OCI-LY7 (cell line): ENCODE measurements at regions not wholly inside any gene's neighbourhood (a gene's known extent, or its start where the extent isn't known, plus 50 kb on each side); places are given as distances from the start of the nearest gene placed in this dataset.

Source experiments
- BruUV-seq: library from RNA; stranded (reverse); fragments of 400-500 nt; replicated peaks from 2 replicates; lab custom pipeline; 2021; lab: Mats Ljungman, UMichigan
- CTCF ChIA-PET: fragments of 300-600 bp; sonication (Branson Sonifier 250); formaldehyde crosslinking; loops from one replicate; lab custom pipeline; 2022; ENCODE audit warnings: antibody characterized with exemption; ENCODE audit not compliant: unreplicated experiment; lab: Charles Lee
- POLR2A ChIA-PET: fragments of 300-600 bp; sonication (Branson Sonifier 250); formaldehyde crosslinking; loops from one replicate; lab custom pipeline; 2022; ENCODE audit warnings: antibody characterized with exemption; lab: Charles Lee
- DNase-seq: peaks from one replicate; pipeline ENCODE4 v3.0.0-alpha.2; 2015; ENCODE audit warnings: low spot score
- H2AFZ ChIP-seq: fragments of 200-600 bp; sonication (generic), shearing (Covaris generic); 2 replicates; pipeline ENCODE4 v1.6.1; 2014; ENCODE audit warnings: mild to moderate bottlenecking, antibody characterized with exemption, low read length, moderate library complexity
- H3K27ac ChIP-seq: fragments of 200-600 bp; sonication (generic); 2 replicates; pipeline ENCODE4 v1.5.1; 2014; ENCODE audit warnings: mixed run types, low read depth, mild to moderate bottlenecking, moderate library complexity, low read length, inconsistent platforms; ENCODE audit not compliant: poor library complexity, severe bottlenecking
- H3K36me3 ChIP-seq: fragments of 200-600 bp; sonication (generic); 2 replicates; pipeline ENCODE4 v1.6.1; 2014; ENCODE audit warnings: mild to moderate bottlenecking, antibody characterized with exemption, low read length, moderate library complexity, mixed read lengths; ENCODE audit not compliant: insufficient read depth
- H3K4me1 ChIP-seq: fragments of 200-600 bp; sonication (generic); 2 replicates; pipeline ENCODE4 v1.5.1; 2014; ENCODE audit warnings: mild to moderate bottlenecking, low read length; ENCODE audit not compliant: insufficient read depth, poor library complexity, severe bottlenecking
- H3K4me2 ChIP-seq: fragments of 200-600 bp; sonication (generic); 2 replicates; pipeline ENCODE4 v1.6.1; 2014; ENCODE audit warnings: mild to moderate bottlenecking, low read length
- H3K4me3 ChIP-seq: fragments of 200-600 bp; sonication (generic); 2 replicates; pipeline ENCODE4 v1.5.1; 2014; ENCODE audit warnings: mild to moderate bottlenecking, low read depth, low read length; ENCODE audit not compliant: poor library complexity, severe bottlenecking
- H3K79me2 ChIP-seq: fragments of 200-600 bp; sonication (generic); 2 replicates; pipeline ENCODE4 v1.6.1; 2016; ENCODE audit warnings: low read depth, mild to moderate bottlenecking, low read length, moderate library complexity, mixed read lengths; ENCODE audit not compliant: insufficient read depth
- H3K9me2 ChIP-seq: fragments of 200-600 bp; sonication (generic); 2 replicates; pipeline ENCODE4 v1.6.1; 2016; ENCODE audit warnings: mild to moderate bottlenecking, low read length, mixed read lengths; ENCODE audit not compliant: insufficient read depth
- H3K9me3 ChIP-seq: fragments of 200-600 bp; sonication (generic); 2 replicates; pipeline ENCODE4 v1.6.1; 2014; ENCODE audit warnings: mild to moderate bottlenecking, mixed run types, low read length, mixed read lengths
- H4K20me1 ChIP-seq: fragments of 200-600 bp; sonication (generic); 2 replicates; pipeline ENCODE4 v1.6.1; 2014; ENCODE audit warnings: mild to moderate bottlenecking, antibody characterized with exemption, low read length, moderate library complexity, mixed read lengths; ENCODE audit not compliant: insufficient read depth
- CTCF ChIP-seq: fragments of 200-600 bp; sonication (generic); conservative IDR thresholded peaks from 2 replicates; pipeline ENCODE4 v1.5.1; 2014; ENCODE audit warnings: mild to moderate bottlenecking, antibody characterized with exemption, low read length, moderate library complexity, mixed read lengths
- EZH2phosphoT487 ChIP-seq: fragments of 200-600 bp; sonication (generic); IDR thresholded peaks from 2 replicates; pipeline ENCODE4 v1.6.1; 2018; ENCODE audit warnings: low read depth, borderline replicate concordance, mild to moderate bottlenecking, mixed run types, antibody characterized with exemption, low read length, moderate library complexity, mixed read lengths
- intact Hi-C: fragments of 100-400 bp; cut with micrococcal nuclease; formaldehyde crosslinking; loops from one replicate; pipeline ENCODE4 v1.10.0; 2022; ENCODE audit not compliant: unreplicated experiment

- no peak overlapping the region for H3K4me3 ChIP-seq
- H3K9me3 ChIP-seq, result no peaks in the 10 kb centered on the region
- H4K20me1 ChIP-seq, result no peaks in the 10 kb centered on the region
- H3K4me1 ChIP-seq, result no peaks in the 10 kb centered on the region
- H3K9me2 ChIP-seq, result no peaks in the 10 kb centered on the region
- CTCF ChIA-PET, result no interaction called here
- POLR2A ChIA-PET, result interaction anchor here (0.5 to 1.1 kb wide), 2 partner anchors 11 to 19 kb away, joined by 3 to 6 read pairs; no protein-coding TSS in a partner anchor
- BruUV-seq, result no TSS peak
- no peak overlapping the region for H2AFZ ChIP-seq
- no peaks in the 10 kb centered on the region for H3K79me2 ChIP-seq
- no peaks in the 10 kb centered on the region for H3K36me3 ChIP-seq
- no peak for DNase-seq
- H3K4me2 ChIP-seq, result no peak overlapping the region
- TF ChIP-seq EZH2phosphoT487, result no peak
- no peak for TF ChIP-seq CTCF
- H3K27ac ChIP-seq, result no peak overlapping the region
- intact Hi-C loops, result no loop called here
Observed at GRCh38 chr21:25500598-25500997, 106.7 kb downstream of the MRPL39 start.

- no peaks in the 10 kb centered on the region for H4K20me1 ChIP-seq
- ChIA-PET POLR2A (interaction anchor here (0.7 to 1.3 kb wide), 3 partner anchors 13 to 540 kb away, joined by 3 to 4 read pairs (median 3); no protein-coding TSS in a partner anchor), CTCF (no interaction called here)
- no peak overlapping the region for H3K4me3 ChIP-seq
- no peaks in the 10 kb centered on the region for H3K9me2 ChIP-seq
- DNase-seq, result no peak
- H3K79me2 ChIP-seq, result no peaks in the 10 kb centered on the region
- intact Hi-C loops, result no loop called here
- H3K27ac ChIP-seq, result no peak overlapping the region
- no peak for TF ChIP-seq CTCF
- no peak for TF ChIP-seq EZH2phosphoT487
- peaks cover 3% of the 10 kb centered on the region for H3K4me1 ChIP-seq
- H3K9me3 ChIP-seq, result no peaks in the 10 kb centered on the region
- no TSS peak for BruUV-seq
- H2AFZ ChIP-seq, result no peak overlapping the region
- no peaks in the 10 kb centered on the region for H3K36me3 ChIP-seq
- H3K4me2 ChIP-seq, result no peak overlapping the region
Observed at GRCh38 chr21:25496825-25497482, 110.3 kb downstream of the MRPL39 start.

- BruUV-seq, result no TSS peak
- POLR2A ChIA-PET, result interaction anchor here (0.6 to 0.7 kb wide), 3 partner anchors 14 to 274 kb away, joined by 3 to 5 read pairs (median 4); no protein-coding TSS in a partner anchor
- TF ChIP-seq CTCF, result no peak
- H3K9me2 ChIP-seq, result no peaks in the 10 kb centered on the region
- H3K4me1 ChIP-seq, result peaks cover 3% of the 10 kb centered on the region
- intact Hi-C loops, result no loop called here
- no peak overlapping the region for H3K27ac ChIP-seq
- no peak overlapping the region for H3K4me3 ChIP-seq
- H2AFZ ChIP-seq, result no peak overlapping the region
- no peaks in the 10 kb centered on the region for H3K36me3 ChIP-seq
- H3K4me2 ChIP-seq, result no peak overlapping the region
- no peak for DNase-seq
- CTCF ChIA-PET, result no interaction called here
- no peaks in the 10 kb centered on the region for H3K79me2 ChIP-seq
- H4K20me1 ChIP-seq, result no peaks in the 10 kb centered on the region
- no peaks in the 10 kb centered on the region for H3K9me3 ChIP-seq
Observed at GRCh38 chr21:25494804-25495203, 112.5 kb downstream of the MRPL39 start.
